DMS 273 treated with DMSO at 0.1 percent for 48 hours (cell line): ENCODE measurements at regions not wholly inside any gene's neighbourhood (a gene's known extent, or its start where the extent isn't known, plus 50 kb on each side); places are given as distances from the start of the nearest gene placed in this dataset.
"Not testable (repeated sequence)": the region's sequence is repeated elsewhere in the genome, so short reads cannot be mapped to it uniquely, and the experiment has no call there.

Source experiments
- DNase-seq: peaks from one replicate; lab custom pipeline; 2025; lab: John Stamatoyannopoulos, UW

GRCh38 chr4:149870008-149870407 lies 54.4 kb upstream of the IQCM start:
- DNase-seq, result no peak

- DNase-seq, result no peak
These were observed 66.1 kb upstream of the IQCM start for GRCh38 chr4:149881744-149882143.

- DNase-seq, result no peak
These were observed 66.6 kb upstream of the IQCM start for GRCh38 chr4:149882251-149882650.

- no peak for DNase-seq
These were observed 68.4 kb upstream of the IQCM start for GRCh38 chr4:149884046-149884445.

GRCh38 chr4:149884529-149885181 lies 69.0 kb upstream of the IQCM start:
- DNase-seq, result no peak

GRCh38 chr4:149885896-149886295 lies 70.3 kb upstream of the IQCM start:
- no peak for DNase-seq

GRCh38 chr4:149886786-149887490 lies 71.3 kb upstream of the IQCM start:
- no peak for DNase-seq

- no peak for DNase-seq
These were observed 74.3 kb upstream of the IQCM start for GRCh38 chr4:149889991-149890390.

GRCh38 chr4:149890531-149890930 lies 74.9 kb upstream of the IQCM start:
- DNase-seq, result no peak

GRCh38 chr4:149891426-149891825 lies 75.8 kb upstream of the IQCM start:
- DNase-seq, result no peak

GRCh38 chr4:149896432-149896831 lies 80.8 kb upstream of the IQCM start:
- DNase-seq, result no peak

GRCh38 chr4:149897783-149898182 lies 82.1 kb upstream of the IQCM start:
- DNase-seq, result no peak

GRCh38 chr4:149901128-149901527 lies 85.5 kb upstream of the IQCM start:
- DNase-seq, result no peak

GRCh38 chr4:149902242-149902641 lies 86.6 kb upstream of the IQCM start:
- no peak for DNase-seq

GRCh38 chr4:149910177-149910576 lies 94.5 kb upstream of the IQCM start:
- no peak for DNase-seq

- no peak for DNase-seq
These were observed 95.1 kb upstream of the IQCM start for GRCh38 chr4:149910604-149911350.

GRCh38 chr4:149911354-149911753 lies 95.7 kb upstream of the IQCM start:
- no peak for DNase-seq

- no peak for DNase-seq
These were observed 96.4 kb upstream of the IQCM start for GRCh38 chr4:149912000-149912399.

GRCh38 chr4:149914119-149915115 lies 98.8 kb upstream of the IQCM start:
- DNase-seq, result peak; percentile 3

GRCh38 chr4:149915735-149916134 lies 100.1 kb upstream of the IQCM start:
- not testable (repeated sequence) for DNase-seq

- no peak for DNase-seq
These were observed 108.1 kb upstream of the IQCM start for GRCh38 chr4:149923736-149924135.

GRCh38 chr4:149927514-149927913 lies 111.9 kb upstream of the IQCM start:
- no peak for DNase-seq
